OCI-LY1 (cell line): ENCODE measurements at regions not wholly inside any gene's neighbourhood (a gene's known extent, or its start where the extent isn't known, plus 50 kb on each side); places are given as distances from the start of the nearest gene placed in this dataset.

Experiments
- H2AFZ ChIP-seq: fragments of 200-600 bp; sonication (generic), shearing (Covaris generic); 2 replicates; pipeline ENCODE4 v1.6.0; 2014; ENCODE audit warnings: antibody characterized with exemption, mild to moderate bottlenecking, low read length
- H3F3A ChIP-seq: fragments of 200-600 bp; sonication (generic), shearing (Covaris generic); 2 replicates; pipeline ENCODE4 v1.6.0; 2014; ENCODE audit warnings: mild to moderate bottlenecking, antibody characterized with exemption, low read length, moderate library complexity; ENCODE audit not compliant: insufficient read depth
- H3K27ac ChIP-seq: fragments of 200-600 bp; sonication (generic); 2 replicates; pipeline ENCODE4 v1.5.1; 2014; ENCODE audit warnings: low read length, mixed run types, mild to moderate bottlenecking, low read depth; ENCODE audit not compliant: poor library complexity, severe bottlenecking
- H3K27me3 ChIP-seq: fragments of 200-600 bp; sonication (generic); 2 replicates; pipeline ENCODE4 v1.6.0; 2014; ENCODE audit warnings: antibody characterized with exemption, mild to moderate bottlenecking, low read length, moderate library complexity; ENCODE audit not compliant: insufficient read depth
- H3K36me3 ChIP-seq: fragments of 200-600 bp; sonication (generic); 2 replicates; pipeline ENCODE4 v1.6.1; 2014; ENCODE audit warnings: mild to moderate bottlenecking, antibody characterized with exemption, low read length, moderate library complexity, mixed read lengths; ENCODE audit not compliant: insufficient read depth
- H3K4me1 ChIP-seq: fragments of 200-600 bp; sonication (generic); 2 replicates; pipeline ENCODE4 v1.5.1; 2014; ENCODE audit warnings: mild to moderate bottlenecking, low read length, moderate library complexity; ENCODE audit not compliant: insufficient read depth, severe bottlenecking
- H3K4me2 ChIP-seq: fragments of 200-600 bp; sonication (generic), shearing (Covaris generic); 2 replicates; pipeline ENCODE4 v1.6.1; 2014; ENCODE audit warnings: low read length
- H3K4me3 ChIP-seq: fragments of 200-600 bp; sonication (generic); 2 replicates; pipeline ENCODE4 v1.5.1; 2014; ENCODE audit warnings: low read length, low read depth, mild to moderate bottlenecking, mixed read lengths; ENCODE audit not compliant: poor library complexity, severe bottlenecking
- H3K79me2 ChIP-seq: fragments of 200-600 bp; shearing (Covaris generic); 2 replicates; pipeline ENCODE4 v1.6.1; 2016; ENCODE audit warnings: mixed run types, low read length, mixed read lengths; ENCODE audit not compliant: insufficient read depth
- H3K9ac ChIP-seq: fragments of 200-600 bp; sonication (generic), shearing (Covaris generic); 2 replicates; pipeline ENCODE4 v1.6.1; 2014; ENCODE audit warnings: mild to moderate bottlenecking, low read length, mixed read lengths
- H3K9me2 ChIP-seq: fragments of 200-600 bp; sonication (generic), shearing (Covaris generic); 2 replicates; pipeline ENCODE4 v1.6.1; 2014; ENCODE audit warnings: low read depth, mild to moderate bottlenecking, low read length, mixed read lengths
- H3K9me3 ChIP-seq: fragments of 200-600 bp; shearing (Covaris generic); 2 replicates; pipeline ENCODE4 v1.6.1; 2014; ENCODE audit warnings: low read length, mixed read lengths
- H4K20me1 ChIP-seq: fragments of 200-600 bp; sonication (generic), shearing (Covaris generic); 2 replicates; pipeline ENCODE4 v1.6.0; 2016; ENCODE audit warnings: mild to moderate bottlenecking, low read length; ENCODE audit not compliant: insufficient read depth
- EZH2 ChIP-seq: fragments of 200-600 bp; sonication (generic), shearing (Covaris generic); IDR thresholded peaks from 2 replicates; pipeline ENCODE4 v1.8.0; 2017; ENCODE audit warnings: borderline replicate concordance, mixed run types, mild to moderate bottlenecking, antibody characterized with exemption, low read length, moderate library complexity, mixed read lengths
- TF ChIP-seq, protein P1 (sequence below): fragments of 200-600 bp; sonication (generic), shearing (Covaris generic); IDR thresholded peaks from 2 replicates; pipeline ENCODE4 v1.5.1; 2017; ENCODE audit warnings: mild to moderate bottlenecking, antibody characterized with exemption, low read length, moderate library complexity, mixed read lengths

DNA sequence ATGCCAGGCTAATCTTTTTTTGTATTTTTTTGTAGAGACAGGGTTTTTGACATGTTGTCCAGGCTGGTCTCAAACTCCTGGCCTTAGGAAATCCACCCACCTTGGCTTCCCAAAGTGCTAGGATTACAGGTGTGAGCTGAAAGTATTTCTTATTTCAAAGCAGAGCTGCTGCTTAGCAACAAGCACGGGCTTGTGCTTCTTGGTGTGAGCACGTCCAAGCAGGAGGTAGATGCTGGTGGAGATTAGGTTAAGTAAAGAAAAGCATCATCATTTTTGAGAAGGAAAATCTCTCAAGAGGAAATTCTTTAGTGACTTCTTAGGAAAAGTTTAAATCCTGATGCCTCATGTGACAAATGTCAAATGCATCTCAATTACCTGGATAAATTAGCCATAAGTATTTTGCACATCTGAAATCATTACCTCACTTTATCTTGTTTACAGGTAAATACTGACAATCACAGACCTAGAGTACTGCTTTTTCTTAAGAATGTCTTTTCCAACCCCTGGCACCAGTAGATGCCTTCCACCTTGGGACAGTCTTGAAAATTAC, 431.8 kb upstream of the FZD8 start:
- H3K4me1 ChIP-seq, result no peaks in the 10 kb centered on the region
- H3K4me3 ChIP-seq, result no peak overlapping the region
- H3K9me2 ChIP-seq, result no peaks in the 10 kb centered on the region
- H3K27me3 ChIP-seq, result no peaks in the 10 kb centered on the region
- H2AFZ ChIP-seq, result no peak overlapping the region
- H3K27ac ChIP-seq, result no peak overlapping the region
- no peaks in the 10 kb centered on the region for H3K9me3 ChIP-seq
- H3F3A ChIP-seq, result no peaks in the 10 kb centered on the region
- H3K9ac ChIP-seq, result no peak overlapping the region
- H3K36me3 ChIP-seq, result no peaks in the 10 kb centered on the region
- no peak for TF ChIP-seq EZH2
- TF ChIP-seq, protein P1, sequence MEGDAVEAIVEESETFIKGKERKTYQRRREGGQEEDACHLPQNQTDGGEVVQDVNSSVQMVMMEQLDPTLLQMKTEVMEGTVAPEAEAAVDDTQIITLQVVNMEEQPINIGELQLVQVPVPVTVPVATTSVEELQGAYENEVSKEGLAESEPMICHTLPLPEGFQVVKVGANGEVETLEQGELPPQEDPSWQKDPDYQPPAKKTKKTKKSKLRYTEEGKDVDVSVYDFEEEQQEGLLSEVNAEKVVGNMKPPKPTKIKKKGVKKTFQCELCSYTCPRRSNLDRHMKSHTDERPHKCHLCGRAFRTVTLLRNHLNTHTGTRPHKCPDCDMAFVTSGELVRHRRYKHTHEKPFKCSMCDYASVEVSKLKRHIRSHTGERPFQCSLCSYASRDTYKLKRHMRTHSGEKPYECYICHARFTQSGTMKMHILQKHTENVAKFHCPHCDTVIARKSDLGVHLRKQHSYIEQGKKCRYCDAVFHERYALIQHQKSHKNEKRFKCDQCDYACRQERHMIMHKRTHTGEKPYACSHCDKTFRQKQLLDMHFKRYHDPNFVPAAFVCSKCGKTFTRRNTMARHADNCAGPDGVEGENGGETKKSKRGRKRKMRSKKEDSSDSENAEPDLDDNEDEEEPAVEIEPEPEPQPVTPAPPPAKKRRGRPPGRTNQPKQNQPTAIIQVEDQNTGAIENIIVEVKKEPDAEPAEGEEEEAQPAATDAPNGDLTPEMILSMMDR, result no peak
- no peaks in the 10 kb centered on the region for H4K20me1 ChIP-seq
- no peaks in the 10 kb centered on the region for H3K79me2 ChIP-seq
- H3K4me2 ChIP-seq, result no peak overlapping the region

DNA sequence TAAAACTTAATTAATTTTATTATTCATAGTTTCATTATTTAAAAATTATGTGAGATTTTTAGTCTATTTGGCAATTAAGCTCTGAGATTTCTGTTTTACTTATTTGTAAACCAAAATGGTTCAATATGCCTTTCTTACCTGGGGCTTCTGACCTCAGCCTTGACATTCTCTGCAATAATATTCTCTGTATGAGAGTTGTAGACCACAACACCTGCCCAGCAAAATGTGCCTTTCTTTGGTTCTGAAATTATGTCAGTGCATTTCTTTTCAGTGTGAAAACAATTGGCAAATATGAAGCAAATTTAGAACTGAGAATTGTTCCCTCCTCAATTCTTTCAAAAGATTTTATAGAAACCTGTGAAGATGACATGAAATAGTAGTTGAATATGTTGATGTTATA, 426.4 kb upstream of the FZD8 start:
- no peaks in the 10 kb centered on the region for H3K9me2 ChIP-seq
- H3K79me2 ChIP-seq, result no peaks in the 10 kb centered on the region
- H3K36me3 ChIP-seq, result no peaks in the 10 kb centered on the region
- H3K4me2 ChIP-seq, result no peak overlapping the region
- no peaks in the 10 kb centered on the region for H3K27me3 ChIP-seq
- H3F3A ChIP-seq, result no peaks in the 10 kb centered on the region
- no peaks in the 10 kb centered on the region for H4K20me1 ChIP-seq
- no peak for TF ChIP-seq EZH2
- TF ChIP-seq, protein P1, result no peak
- H3K9ac ChIP-seq, result no peak overlapping the region
- H3K4me3 ChIP-seq, result no peak overlapping the region
- H3K4me1 ChIP-seq, result no peaks in the 10 kb centered on the region
- H3K27ac ChIP-seq, result no peak overlapping the region
- H3K9me3 ChIP-seq, result peaks cover 7% of the 10 kb centered on the region; the same call in 1 of the 2 replicates
- no peak overlapping the region for H2AFZ ChIP-seq

DNA sequence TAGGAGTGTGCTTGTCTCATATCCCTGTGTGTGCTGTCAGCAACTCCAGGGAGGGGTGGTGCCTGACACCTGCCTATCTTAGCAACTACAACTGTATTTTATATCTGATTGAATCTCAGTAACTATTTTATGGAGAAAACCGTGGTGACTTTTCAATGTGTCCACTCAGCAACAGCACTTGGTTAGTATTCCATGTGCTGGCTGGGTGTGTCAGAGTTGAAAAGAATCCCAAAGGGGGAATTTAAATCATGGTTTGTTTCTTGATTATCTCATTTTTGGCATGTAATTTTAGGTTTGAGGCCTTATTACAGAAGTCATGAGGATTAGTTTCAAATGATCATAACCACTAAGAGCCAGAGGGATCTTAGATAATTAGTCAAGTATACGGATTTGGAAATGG, 425.7 kb upstream of the FZD8 start:
- Histone ChIP-seq H3K36me3 (no peaks in the 10 kb centered on the region), H3K4me2 (no peak overlapping the region), H3K9ac (no peak overlapping the region), H2AFZ (no peak overlapping the region), H3K4me3 (no peak overlapping the region), H3K9me3 (peaks cover 7% of the 10 kb centered on the region; the same call in 1 of the 2 replicates), H3K27me3 (no peaks in the 10 kb centered on the region), H3K27ac (no peak overlapping the region), H3K9me2 (no peaks in the 10 kb centered on the region), H3F3A (no peaks in the 10 kb centered on the region), H3K4me1 (no peaks in the 10 kb centered on the region), H4K20me1 (no peaks in the 10 kb centered on the region), H3K79me2 (no peaks in the 10 kb centered on the region)
- no peak for TF ChIP-seq EZH2
- TF ChIP-seq, protein P1, result no peak
